Neural crest cell (in vitro differentiated cells): ENCODE measurements at regions not wholly inside any gene's neighbourhood (a gene's known extent, or its start where the extent isn't known, plus 50 kb on each side); places are given as distances from the start of the nearest gene placed in this dataset.

Experiments
- DNase-seq: peaks from one replicate; pipeline ENCODE4 v3.0.0; 2021; ENCODE audit warnings: low read depth, mixed read lengths, low spot score
- H3K27ac Mint-ChIP-seq: one replicate; pipeline ENCODE4 v1.8.0; 2021; ENCODE audit warnings: mild to moderate bottlenecking, mixed read lengths; ENCODE audit not compliant: unreplicated experiment
- H3K27me3 Mint-ChIP-seq: 2 replicates; pipeline ENCODE4 v1.8.0; 2021; ENCODE audit warnings: low read depth, mild to moderate bottlenecking, mixed read lengths
- H3K36me3 Mint-ChIP-seq: 2 replicates; pipeline ENCODE4 v1.8.0; 2021; ENCODE audit warnings: low read depth, mild to moderate bottlenecking, mixed read lengths
- H3K4me1 Mint-ChIP-seq: 2 replicates; pipeline ENCODE4 v1.8.0; 2021; ENCODE audit warnings: mixed read lengths
- H3K4me3 Mint-ChIP-seq: one replicate; pipeline ENCODE4 v1.8.0; 2021; ENCODE audit warnings: mild to moderate bottlenecking, mixed read lengths
- H3K9me3 Mint-ChIP-seq: 2 replicates; pipeline ENCODE4 v1.8.0; 2021; ENCODE audit warnings: mixed read lengths
- CTCF ChIP-seq: fragments of 200-600 bp; sonication (generic); conservative IDR thresholded peaks from 2 replicates; pipeline ENCODE4 v1.5.0; 2021; ENCODE audit warnings: antibody characterized with exemption, mild to moderate bottlenecking

DNA sequence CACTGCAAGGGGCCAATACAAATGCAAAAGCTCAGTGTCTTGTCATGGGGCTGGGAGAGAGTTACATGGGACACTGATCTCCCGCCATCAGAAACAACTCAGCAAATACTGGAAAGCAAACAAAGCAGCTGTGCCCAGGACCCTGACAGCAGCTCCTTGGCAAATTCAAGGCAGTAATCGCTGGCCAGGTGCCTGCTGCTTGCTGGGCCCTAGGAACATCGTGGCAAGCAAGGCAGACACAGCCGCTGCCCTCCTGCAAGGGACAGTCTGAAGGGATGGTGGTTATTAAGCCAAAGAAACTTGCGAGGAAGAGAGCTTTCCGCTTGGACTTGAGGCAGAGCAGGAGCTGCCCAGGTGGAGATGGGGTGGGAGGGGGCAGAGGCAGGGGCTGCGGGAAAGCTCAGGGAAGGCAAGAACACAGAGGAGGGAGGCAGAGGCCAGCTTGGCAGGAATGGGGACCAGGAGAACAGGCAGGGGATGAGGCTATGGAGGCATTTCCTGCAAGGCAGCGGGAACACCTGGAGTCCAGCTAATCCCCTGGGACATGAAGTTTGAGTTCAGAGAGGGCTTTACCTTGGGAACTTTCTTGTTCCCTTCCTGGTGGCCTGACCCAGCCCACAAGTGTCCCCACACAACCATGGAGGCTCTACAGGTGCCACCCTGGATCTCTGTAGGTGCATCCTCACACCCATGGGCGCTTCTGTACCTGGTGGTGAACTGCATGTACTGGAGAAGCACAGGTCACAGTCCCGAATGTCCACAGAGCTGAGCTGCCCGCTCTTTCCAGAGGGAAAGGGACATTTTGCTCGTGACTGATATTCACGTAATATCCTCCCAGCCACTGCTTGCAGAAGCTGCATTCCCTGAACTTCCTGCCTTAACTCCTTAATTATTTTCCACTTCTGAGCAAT is 78.7 kb upstream of the ATP2B2 start:
- no peak overlapping the region for H3K27ac Mint-ChIP-seq
- H3K36me3 Mint-ChIP-seq: no peaks in the 10 kb centered on the region
- H3K4me1 Mint-ChIP-seq: no peaks in the 10 kb centered on the region
- no peak for TF ChIP-seq CTCF
- no peak for DNase-seq
- H3K9me3 Mint-ChIP-seq: no peaks in the 10 kb centered on the region
- peaks cover 66% of the 10 kb centered on the region for H3K27me3 Mint-ChIP-seq
- H3K4me3 Mint-ChIP-seq: no peak overlapping the region

- DNase-seq: no peak
- Mint-ChIP-seq H3K27ac (no peak overlapping the region), H3K36me3 (no peaks in the 10 kb centered on the region), H3K4me3 (no peak overlapping the region), H3K27me3 (peaks cover 78% of the 10 kb centered on the region), H3K4me1 (no peaks in the 10 kb centered on the region), H3K9me3 (no peaks in the 10 kb centered on the region)
- no peak for TF ChIP-seq CTCF
These were observed 80.6 kb upstream of the ATP2B2 start for GRCh38 chr3:10585945-10586344.

- H3K4me1 Mint-ChIP-seq: no peaks in the 10 kb centered on the region
- H3K9me3 Mint-ChIP-seq: peaks cover 3% of the 10 kb centered on the region
- TF ChIP-seq CTCF: no peak
- H3K27ac Mint-ChIP-seq: no peak overlapping the region
- DNase-seq: peak; percentile 92
- no peaks in the 10 kb centered on the region for H3K36me3 Mint-ChIP-seq
- no peak overlapping the region for H3K4me3 Mint-ChIP-seq
- H3K27me3 Mint-ChIP-seq: peaks cover 50% of the 10 kb centered on the region
These were observed 89.5 kb upstream of the ATP2B2 start for GRCh38 chr3:10594915-10595314.

DNA sequence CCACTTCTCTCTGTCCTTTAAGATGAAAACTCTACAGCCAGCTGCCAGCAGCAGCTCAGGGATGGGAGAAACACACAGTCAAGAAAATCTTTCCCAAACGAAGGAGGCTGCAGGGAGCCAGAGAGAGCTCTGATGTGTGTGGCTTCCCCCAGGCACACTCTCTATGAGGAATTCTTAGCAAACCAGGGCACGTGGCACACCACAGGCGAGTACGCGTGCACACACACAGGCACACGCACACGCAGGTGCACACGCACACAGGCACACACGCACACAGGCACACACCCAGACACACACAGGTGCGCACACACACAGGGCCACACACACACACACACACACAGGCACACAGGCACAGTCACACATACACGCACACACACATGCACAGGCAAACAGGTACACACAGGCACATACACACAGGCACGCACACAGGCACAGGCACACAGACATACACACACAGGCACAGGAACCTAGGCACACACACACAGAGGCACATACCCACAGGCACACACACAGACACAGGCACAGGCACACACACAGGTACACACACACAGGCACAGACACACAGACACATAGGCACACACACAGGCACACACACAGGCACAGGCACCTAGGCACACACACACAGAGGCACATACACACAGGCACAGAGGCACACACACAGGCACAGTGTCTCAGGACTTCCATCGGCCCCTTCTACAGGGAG is 91.5 kb upstream of the ATP2B2 start:
- no peak for TF ChIP-seq CTCF
- Mint-ChIP-seq H3K4me1 (peaks cover 4% of the 10 kb centered on the region), H3K9me3 (peaks cover 3% of the 10 kb centered on the region), H3K27ac (no peak overlapping the region), H3K27me3 (peaks cover 42% of the 10 kb centered on the region), H3K36me3 (no peaks in the 10 kb centered on the region), H3K4me3 (no peak overlapping the region)
- no peak for DNase-seq

DNA sequence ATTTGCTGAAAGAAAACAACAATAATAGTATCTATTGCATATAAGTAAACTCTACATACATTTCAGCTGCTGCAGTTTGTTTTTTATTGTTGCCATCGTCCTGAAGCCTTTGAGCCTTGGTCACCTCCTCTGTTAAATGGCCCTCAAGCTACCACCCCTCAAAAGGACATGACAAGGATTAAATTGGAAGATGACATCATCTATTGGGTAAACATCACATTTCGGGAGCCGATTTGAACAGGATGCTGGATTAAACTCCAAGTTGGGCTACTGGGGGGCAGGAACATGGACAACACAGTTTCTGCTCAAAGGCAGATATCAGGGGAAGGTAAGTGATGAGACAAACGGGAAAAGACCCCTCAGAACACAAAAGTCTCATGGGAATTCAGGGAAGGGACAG is 92.3 kb upstream of the ATP2B2 start:
- Mint-ChIP-seq H3K27me3 (peaks cover 44% of the 10 kb centered on the region), H3K36me3 (no peaks in the 10 kb centered on the region), H3K4me3 (no peak overlapping the region), H3K27ac (no peak overlapping the region), H3K4me1 (peaks cover 11% of the 10 kb centered on the region), H3K9me3 (peaks cover 3% of the 10 kb centered on the region)
- no peak for TF ChIP-seq CTCF
- DNase-seq: no peak
